OCI-LY1 (cell line): ENCODE measurements at regions not wholly inside any gene's neighbourhood (a gene's known extent, or its start where the extent isn't known, plus 50 kb on each side); places are given as distances from the start of the nearest gene placed in this dataset.

Source experiments
- EZH2 ChIP-seq: fragments of 200-600 bp; sonication (generic), shearing (Covaris generic); IDR thresholded peaks from 2 replicates; pipeline ENCODE4 v1.8.0; 2017; ENCODE audit warnings: borderline replicate concordance, mixed run types, mild to moderate bottlenecking, antibody characterized with exemption, low read length, moderate library complexity, mixed read lengths
- TF ChIP-seq, protein P1 (sequence below): fragments of 200-600 bp; sonication (generic), shearing (Covaris generic); IDR thresholded peaks from 2 replicates; pipeline ENCODE4 v1.5.1; 2017; ENCODE audit warnings: mild to moderate bottlenecking, antibody characterized with exemption, low read length, moderate library complexity, mixed read lengths

DNA sequence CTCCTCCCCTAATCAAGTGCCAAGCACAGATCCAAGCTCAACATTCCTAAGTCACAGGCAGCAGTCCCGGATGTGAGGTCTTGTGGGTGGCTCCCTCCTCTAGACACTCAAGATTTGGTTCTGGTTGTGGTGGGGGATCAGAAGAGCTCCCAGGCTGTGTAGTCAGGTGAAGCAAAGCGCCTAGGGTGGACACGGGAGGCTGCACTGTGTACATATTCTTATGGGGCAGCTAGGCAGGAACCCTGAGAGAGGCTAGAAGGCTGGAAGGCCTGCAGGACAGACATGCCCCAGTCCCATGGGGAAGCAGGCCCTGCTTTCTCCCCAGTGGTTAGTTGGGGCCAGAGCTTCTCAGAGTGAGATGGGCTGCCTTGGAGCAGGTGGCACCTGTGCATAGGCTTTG, 118.9 kb downstream of the DDX3Y start:
- TF ChIP-seq, protein P1, sequence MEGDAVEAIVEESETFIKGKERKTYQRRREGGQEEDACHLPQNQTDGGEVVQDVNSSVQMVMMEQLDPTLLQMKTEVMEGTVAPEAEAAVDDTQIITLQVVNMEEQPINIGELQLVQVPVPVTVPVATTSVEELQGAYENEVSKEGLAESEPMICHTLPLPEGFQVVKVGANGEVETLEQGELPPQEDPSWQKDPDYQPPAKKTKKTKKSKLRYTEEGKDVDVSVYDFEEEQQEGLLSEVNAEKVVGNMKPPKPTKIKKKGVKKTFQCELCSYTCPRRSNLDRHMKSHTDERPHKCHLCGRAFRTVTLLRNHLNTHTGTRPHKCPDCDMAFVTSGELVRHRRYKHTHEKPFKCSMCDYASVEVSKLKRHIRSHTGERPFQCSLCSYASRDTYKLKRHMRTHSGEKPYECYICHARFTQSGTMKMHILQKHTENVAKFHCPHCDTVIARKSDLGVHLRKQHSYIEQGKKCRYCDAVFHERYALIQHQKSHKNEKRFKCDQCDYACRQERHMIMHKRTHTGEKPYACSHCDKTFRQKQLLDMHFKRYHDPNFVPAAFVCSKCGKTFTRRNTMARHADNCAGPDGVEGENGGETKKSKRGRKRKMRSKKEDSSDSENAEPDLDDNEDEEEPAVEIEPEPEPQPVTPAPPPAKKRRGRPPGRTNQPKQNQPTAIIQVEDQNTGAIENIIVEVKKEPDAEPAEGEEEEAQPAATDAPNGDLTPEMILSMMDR = no peak
- TF ChIP-seq EZH2 = no peak
